ENCODE measurements at regions not wholly inside any gene's neighbourhood (a gene's known extent, or its start where the extent isn't known, plus 50 kb on each side); places are given as distances from the start of the nearest gene placed in this dataset.

DNA sequence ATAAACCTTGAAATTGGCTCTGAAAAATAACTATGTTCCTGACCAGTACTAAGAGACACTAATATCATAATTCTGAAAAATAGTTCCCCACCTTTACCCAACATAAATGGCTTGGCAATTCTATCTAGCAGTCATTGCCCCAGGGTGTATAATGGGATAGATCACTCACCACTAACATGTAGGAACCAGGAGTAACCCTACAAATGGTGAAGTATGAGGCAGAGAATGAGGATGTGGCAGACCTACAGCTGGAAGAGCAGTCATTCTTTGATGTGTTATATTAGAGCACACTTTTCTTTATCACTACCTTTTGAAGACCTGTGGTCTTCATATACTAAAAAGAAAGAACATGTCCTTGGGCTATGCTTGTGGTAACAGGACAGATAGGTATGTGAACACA, 136.5 kb upstream of the SYNDIG1 start:
- Histone ChIP-seq H3K27me3 (ENCODE audit: control insufficient read depth in 1 of 2, insufficient read depth in 2 of 2, low read length in 2 of 2) (no peaks in the 10 kb centered on the region), H3K9me3 (ENCODE audit: control insufficient read depth in 1 of 2, insufficient read depth in 1 of 2, low read length in 2 of 2) (no peaks in the 10 kb centered on the region), H3K4me1 (ENCODE audit: insufficient read depth, low read length) (no peaks in the 10 kb centered on the region), H3K4me3 (ENCODE audit: low read length) (no peak overlapping the region), H3K36me3 (ENCODE audit: insufficient read depth, low read length) (no peaks in the 10 kb centered on the region), H3K27ac (ENCODE audit: low read depth in 1 of 2, low read length in 2 of 2) (no peak overlapping the region)
- Mint-ChIP-seq H3K36me3 (ENCODE audit: low read depth) (no peaks in the 10 kb centered on the region), H3K9me3 (no peaks in the 10 kb centered on the region), H3K4me1 (ENCODE audit: low read depth) (peaks cover 5% of the 10 kb centered on the region), H3K27ac (no peak overlapping the region), H3K4me3 (no peak overlapping the region), H3K27me3 (no peaks in the 10 kb centered on the region)
- ATAC-seq (ENCODE audit: poor library complexity) (no peak), DNase-seq (no peak)
- ChIA-PET CTCF (no interaction called here), POLR2A (no interaction called here)
- intact Hi-C loops (cut with DNase I, micrococcal nuclease): no loop called here
- TF ChIP-seq, protein P1, sequence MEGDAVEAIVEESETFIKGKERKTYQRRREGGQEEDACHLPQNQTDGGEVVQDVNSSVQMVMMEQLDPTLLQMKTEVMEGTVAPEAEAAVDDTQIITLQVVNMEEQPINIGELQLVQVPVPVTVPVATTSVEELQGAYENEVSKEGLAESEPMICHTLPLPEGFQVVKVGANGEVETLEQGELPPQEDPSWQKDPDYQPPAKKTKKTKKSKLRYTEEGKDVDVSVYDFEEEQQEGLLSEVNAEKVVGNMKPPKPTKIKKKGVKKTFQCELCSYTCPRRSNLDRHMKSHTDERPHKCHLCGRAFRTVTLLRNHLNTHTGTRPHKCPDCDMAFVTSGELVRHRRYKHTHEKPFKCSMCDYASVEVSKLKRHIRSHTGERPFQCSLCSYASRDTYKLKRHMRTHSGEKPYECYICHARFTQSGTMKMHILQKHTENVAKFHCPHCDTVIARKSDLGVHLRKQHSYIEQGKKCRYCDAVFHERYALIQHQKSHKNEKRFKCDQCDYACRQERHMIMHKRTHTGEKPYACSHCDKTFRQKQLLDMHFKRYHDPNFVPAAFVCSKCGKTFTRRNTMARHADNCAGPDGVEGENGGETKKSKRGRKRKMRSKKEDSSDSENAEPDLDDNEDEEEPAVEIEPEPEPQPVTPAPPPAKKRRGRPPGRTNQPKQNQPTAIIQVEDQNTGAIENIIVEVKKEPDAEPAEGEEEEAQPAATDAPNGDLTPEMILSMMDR (IDR thresholded peaks at IDR 0.05): no peak

DNA sequence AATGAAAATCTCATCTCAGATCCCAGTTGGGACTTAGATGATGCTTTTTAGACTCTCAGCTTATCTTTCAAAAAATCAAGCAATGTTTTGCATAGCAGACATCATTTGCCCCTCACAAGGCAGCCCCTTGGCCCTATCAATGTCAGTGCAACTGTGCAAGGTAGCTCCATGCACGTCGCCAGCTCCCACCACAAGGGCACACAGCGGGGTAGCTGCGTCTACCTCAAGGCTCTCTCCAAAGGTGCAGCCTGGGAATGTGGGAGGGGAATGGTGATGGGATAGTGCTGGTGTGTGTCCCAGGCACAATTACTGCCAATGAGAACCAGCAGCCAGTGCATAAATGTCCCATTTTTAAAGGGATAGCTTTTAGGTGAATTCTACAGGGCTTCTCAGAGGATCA, 137.5 kb upstream of the SYNDIG1 start:
- TF ChIP-seq, protein P1 (IDR thresholded peaks at IDR 0.05): no peak
- Mint-ChIP-seq H3K27me3 (no peaks in the 10 kb centered on the region), H3K4me1 (ENCODE audit: low read depth) (peaks cover 2% of the 10 kb centered on the region), H3K9me3 (no peaks in the 10 kb centered on the region), H3K27ac (no peak overlapping the region), H3K36me3 (ENCODE audit: low read depth) (no peaks in the 10 kb centered on the region), H3K4me3 (no peak overlapping the region)
- ATAC-seq (ENCODE audit: poor library complexity) (no peak), DNase-seq (no peak)
- Histone ChIP-seq H3K36me3 (ENCODE audit: insufficient read depth, low read length) (no peaks in the 10 kb centered on the region), H3K4me3 (ENCODE audit: low read length) (no peak overlapping the region), H3K27ac (ENCODE audit: low read depth in 1 of 2, low read length in 2 of 2) (no peak overlapping the region), H3K9me3 (ENCODE audit: control insufficient read depth in 1 of 2, insufficient read depth in 1 of 2, low read length in 2 of 2) (no peaks in the 10 kb centered on the region), H3K27me3 (ENCODE audit: control insufficient read depth in 1 of 2, insufficient read depth in 2 of 2, low read length in 2 of 2) (no peaks in the 10 kb centered on the region), H3K4me1 (ENCODE audit: insufficient read depth, low read length) (no peaks in the 10 kb centered on the region)
- intact Hi-C loops (cut with DNase I, micrococcal nuclease): no loop called here
- POLR2A ChIA-PET: no interaction called here
- CTCF ChIA-PET: no interaction called here

- POLR2A ChIA-PET: no interaction called here
- no peaks in the 10 kb centered on the region for H3K36me3 ChIP-seq (ENCODE audit: insufficient read depth, low read length)
- TF ChIP-seq, protein P1 (IDR thresholded peaks at IDR 0.05): no peak
- DNase-seq: no peak
- H3K27me3 ChIP-seq (ENCODE audit: control insufficient read depth in 1 of 2, insufficient read depth in 2 of 2, low read length in 2 of 2): no peaks in the 10 kb centered on the region
- no peak overlapping the region for H3K27ac Mint-ChIP-seq
- no peak overlapping the region for H3K4me3 ChIP-seq (ENCODE audit: low read length)
- H3K4me1 ChIP-seq (ENCODE audit: insufficient read depth, low read length): no peaks in the 10 kb centered on the region
- no peaks in the 10 kb centered on the region for H3K27me3 Mint-ChIP-seq
- H3K9me3 ChIP-seq (ENCODE audit: control insufficient read depth in 1 of 2, insufficient read depth in 1 of 2, low read length in 2 of 2): no peaks in the 10 kb centered on the region
- intact Hi-C loops (cut with DNase I, micrococcal nuclease): loop anchor here in 1 of 2 experiments (10.0 kb wide), 1 partner anchor 56 kb away; no protein-coding TSS in a partner anchor
- no peaks in the 10 kb centered on the region for H3K4me1 Mint-ChIP-seq (ENCODE audit: low read depth)
- H3K9me3 Mint-ChIP-seq: no peaks in the 10 kb centered on the region
- H3K4me3 Mint-ChIP-seq: no peak overlapping the region
- H3K36me3 Mint-ChIP-seq (ENCODE audit: low read depth): no peaks in the 10 kb centered on the region
- no peak for ATAC-seq (ENCODE audit: poor library complexity)
- CTCF ChIA-PET: no interaction called here
- H3K27ac ChIP-seq (ENCODE audit: low read depth in 1 of 2, low read length in 2 of 2): no peak overlapping the region
These were observed 140.5 kb upstream of the SYNDIG1 start for GRCh38 chr20:24328901-24329300.

Measured in CD4-positive, alpha-beta T cell (primary cell).